Hindlimb muscle (tissue), 1 donor: ENCODE measurements at regions not wholly inside any gene's neighbourhood (a gene's known extent, or its start where the extent isn't known, plus 50 kb on each side); places are given as distances from the start of the nearest gene placed in this dataset.

Experiments used
- DNase-seq: peaks from one replicate; pipeline ENCODE4 v3.0.0-alpha.2; 2013

DNA sequence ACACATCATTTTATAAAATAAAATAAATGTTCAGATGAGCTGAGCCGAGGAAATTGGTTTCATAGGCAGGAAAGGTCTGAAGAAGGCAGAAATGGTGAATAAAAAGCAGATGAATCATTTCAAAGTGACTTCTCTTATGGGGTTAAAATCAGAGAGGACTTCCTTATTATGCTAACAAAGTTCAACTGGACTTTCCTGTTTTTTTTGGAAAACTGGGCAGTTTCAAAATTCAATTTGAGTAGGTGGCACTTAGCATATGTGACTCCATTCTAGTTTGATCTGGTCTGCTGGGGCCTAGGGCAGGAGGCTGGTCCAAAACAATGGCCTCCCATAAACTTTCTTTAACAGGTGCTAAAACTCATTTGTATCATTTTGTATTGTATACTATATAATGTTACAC is 1794.9 kb upstream of the TENM3 start:
- no peak for DNase-seq

GRCh38 chr4:180449395-180449956 is 1793.7 kb upstream of the TENM3 start:
- peak; percentile 14 for DNase-seq

DNA sequence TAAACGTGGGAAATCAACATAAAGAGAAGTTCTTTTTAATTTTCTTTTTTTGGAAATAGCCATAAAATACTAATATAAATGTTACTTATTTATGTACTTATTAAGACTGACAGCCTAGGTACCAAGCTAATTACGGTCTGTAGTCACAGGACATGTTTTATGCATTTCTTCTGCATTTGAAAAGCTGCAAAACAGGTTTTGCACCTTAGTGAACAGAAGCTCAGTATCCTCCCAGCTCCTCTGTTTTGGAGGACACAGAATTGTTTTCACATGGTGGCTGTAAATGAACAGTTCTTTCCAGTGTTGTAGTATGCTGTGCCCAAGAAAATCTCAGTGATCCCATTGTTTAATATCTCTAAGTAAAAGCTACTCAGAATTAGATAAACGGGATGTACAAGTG is 1788.0 kb upstream of the TENM3 start:
- DNase-seq = no peak

- DNase-seq = no peak
Observed at GRCh38 chr4:180456928-180457327, 1786.3 kb upstream of the TENM3 start.

DNA sequence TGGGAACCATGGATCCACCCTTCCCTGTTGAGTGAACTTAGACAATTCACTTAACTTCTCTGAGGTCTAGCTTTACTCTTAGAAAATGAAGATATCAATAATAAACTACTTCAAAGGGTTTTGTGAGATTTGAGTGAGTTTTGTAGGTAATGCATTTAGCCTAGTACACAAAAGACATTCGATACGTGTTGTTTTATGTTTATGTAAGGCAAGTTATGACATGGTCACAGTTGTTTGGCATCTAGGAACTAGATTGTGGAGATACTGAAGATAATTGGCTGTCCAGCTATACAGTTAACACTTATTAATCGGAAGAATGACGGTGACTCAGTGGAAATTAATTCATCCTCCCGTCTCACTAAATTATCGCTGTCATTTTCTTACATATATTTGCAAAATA is 1781.1 kb upstream of the TENM3 start:
- no peak for DNase-seq

DNA sequence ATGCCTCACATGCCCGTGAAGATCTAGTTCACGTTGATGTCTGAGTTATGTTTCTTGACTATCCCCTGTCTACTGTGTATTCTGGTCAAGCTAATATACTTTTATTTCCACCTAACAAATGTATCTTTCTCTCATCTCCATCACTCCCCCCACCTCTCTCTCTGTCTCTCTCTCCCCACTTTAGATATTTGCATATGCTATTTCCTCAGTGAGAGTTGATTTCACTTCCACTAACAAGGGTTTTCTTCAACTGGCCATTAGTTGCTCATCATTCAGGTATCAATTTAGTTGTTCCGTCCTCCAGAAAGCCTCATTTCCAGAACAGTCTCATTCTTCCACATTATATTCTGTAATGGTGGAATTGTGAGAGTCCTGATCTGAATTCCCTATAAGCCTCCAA is 1777.8 kb upstream of the TENM3 start:
- no peak for DNase-seq

GRCh38 chr4:180483036-180483435 is 1760.2 kb upstream of the TENM3 start:
- DNase-seq = no peak

GRCh38 chr4:180485407-180485806 is 1757.8 kb upstream of the TENM3 start:
- DNase-seq = no peak

GRCh38 chr4:180486342-180486741 is 1756.9 kb upstream of the TENM3 start:
- no peak for DNase-seq

- no peak for DNase-seq
Observed at GRCh38 chr4:180489787-180490186, 1753.4 kb upstream of the TENM3 start.

GRCh38 chr4:180491210-180491609 is 1752.0 kb upstream of the TENM3 start:
- no peak for DNase-seq

DNA sequence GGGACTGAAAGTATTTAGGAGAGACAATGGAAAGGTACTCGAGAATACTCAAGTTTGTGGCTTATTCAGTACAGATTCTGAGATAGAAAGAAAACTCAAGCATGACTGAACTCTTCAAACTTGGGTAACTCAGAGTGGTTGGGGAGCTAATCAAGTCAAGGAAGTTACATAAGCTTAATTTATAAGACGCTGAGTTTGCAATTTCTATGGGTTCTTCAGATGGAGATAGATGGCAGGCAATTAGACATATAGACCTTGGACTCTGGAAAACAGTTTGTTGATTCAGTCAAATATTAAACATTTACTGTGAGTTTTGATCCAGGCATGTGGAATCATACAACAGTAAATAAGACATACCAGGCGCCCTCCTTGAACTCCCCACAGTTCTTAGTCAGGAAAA is 1749.9 kb upstream of the TENM3 start:
- no peak for DNase-seq

DNA sequence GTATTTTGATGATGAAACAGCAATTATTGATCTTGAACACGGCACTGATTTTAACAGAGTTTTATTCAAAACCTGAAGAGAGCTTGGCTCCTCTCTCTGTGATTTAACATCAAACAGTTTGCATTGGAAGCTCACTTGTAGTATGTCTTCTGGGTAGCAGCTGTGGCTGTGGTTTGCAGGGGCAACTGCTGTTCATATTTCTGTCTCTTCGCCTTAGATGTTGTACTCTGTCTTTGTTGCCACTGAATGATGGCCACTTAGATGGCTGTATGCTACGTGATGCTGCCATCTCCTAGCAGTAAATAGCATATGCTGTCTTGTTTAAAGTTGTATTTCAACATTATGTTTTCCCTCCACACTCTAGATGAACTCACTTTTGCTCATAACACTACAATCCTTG is 1743.0 kb upstream of the TENM3 start:
- DNase-seq = no peak

- no peak for DNase-seq
Observed at GRCh38 chr4:180512801-180513475, 1730.3 kb upstream of the TENM3 start.

DNA sequence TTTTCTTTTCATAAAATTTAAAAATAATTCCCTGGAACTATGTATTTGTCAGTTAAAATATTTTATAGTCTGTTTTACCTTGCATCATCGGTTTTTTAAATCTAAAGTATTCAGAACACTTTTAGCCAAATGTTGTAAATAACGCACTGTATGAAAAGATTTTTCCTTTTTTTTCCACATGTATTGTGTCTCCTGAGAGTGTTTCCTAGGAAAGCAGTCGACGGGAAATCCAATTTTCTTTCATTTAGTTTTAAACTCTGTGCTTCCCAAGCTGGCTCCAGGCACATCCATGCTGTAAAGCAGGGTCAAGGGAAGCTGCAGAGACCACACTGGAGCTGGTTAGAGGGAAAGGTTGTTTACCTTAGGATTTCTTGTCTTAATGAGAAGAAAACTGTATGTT is 1724.3 kb upstream of the TENM3 start:
- no peak for DNase-seq

- DNase-seq = no peak
Observed at GRCh38 chr4:180521181-180521580, 1722.0 kb upstream of the TENM3 start.

DNA sequence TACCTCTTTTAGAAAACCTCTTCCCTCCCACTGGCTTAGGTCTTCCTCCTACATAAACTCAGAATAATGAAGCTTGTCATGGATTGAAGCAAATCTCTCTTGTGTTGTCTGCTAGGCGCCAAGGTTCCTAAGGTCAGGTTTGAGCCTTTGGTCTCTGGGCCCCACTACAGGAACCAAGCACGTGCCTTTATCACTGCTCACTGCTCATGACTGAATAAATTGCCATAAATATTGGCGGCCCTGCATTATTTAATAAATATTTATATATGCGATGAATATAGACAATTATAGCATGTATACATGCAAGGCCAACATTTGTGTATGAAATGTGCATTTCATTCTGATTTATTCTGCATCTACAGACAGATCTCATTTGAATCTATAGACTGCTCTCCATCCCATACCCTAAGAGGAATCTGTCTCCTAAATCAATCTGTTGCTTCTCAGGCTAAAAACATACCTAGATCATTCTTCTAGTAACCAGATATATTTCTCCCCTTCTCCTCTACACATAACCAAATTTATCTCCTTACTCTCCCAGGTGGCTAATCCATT is 1717.6 kb upstream of the TENM3 start:
- no peak for DNase-seq

- peak; percentile 50 for DNase-seq
Observed at GRCh38 chr4:180528003-180528402, 1715.2 kb upstream of the TENM3 start.

DNA sequence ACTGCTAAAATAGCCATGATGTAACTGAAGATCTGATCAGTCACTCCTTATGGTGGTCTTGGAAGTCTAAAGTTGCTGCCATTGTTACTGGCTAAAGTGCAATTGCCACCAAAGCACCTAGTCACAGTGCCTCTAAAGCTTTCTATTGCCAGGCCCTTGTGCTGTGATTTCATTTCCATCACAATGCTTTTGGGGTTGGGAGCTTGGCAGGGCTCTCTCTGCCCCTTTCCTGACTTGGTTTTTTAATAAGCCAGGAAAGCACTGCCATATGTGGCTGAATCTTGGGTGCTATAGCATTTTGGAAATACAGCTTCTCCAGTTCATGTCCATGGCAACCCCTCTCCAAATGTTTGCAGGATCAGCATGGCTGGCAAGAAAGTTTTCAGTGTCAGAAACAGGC is 1712.4 kb upstream of the TENM3 start:
- DNase-seq = no peak

DNA sequence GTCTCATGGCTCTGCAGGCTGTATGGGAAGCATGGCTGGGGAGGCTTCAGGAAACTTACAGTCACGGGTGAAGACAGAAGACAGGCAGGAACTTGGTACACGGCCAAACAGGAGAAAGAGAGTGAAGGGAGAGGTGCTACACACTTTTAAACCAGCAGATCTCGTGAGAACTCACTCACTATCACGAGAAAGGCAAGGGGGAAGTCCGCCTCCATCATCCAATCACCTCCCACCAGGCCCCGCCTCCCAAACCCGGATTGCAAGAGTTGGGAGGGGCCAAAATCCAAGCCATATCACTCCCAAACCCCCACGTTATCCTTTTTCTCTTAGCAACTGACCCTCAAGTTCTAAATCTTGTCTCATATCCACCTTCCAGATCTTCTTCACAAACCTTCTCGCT is 1710.5 kb upstream of the TENM3 start:
- no peak for DNase-seq

DNA sequence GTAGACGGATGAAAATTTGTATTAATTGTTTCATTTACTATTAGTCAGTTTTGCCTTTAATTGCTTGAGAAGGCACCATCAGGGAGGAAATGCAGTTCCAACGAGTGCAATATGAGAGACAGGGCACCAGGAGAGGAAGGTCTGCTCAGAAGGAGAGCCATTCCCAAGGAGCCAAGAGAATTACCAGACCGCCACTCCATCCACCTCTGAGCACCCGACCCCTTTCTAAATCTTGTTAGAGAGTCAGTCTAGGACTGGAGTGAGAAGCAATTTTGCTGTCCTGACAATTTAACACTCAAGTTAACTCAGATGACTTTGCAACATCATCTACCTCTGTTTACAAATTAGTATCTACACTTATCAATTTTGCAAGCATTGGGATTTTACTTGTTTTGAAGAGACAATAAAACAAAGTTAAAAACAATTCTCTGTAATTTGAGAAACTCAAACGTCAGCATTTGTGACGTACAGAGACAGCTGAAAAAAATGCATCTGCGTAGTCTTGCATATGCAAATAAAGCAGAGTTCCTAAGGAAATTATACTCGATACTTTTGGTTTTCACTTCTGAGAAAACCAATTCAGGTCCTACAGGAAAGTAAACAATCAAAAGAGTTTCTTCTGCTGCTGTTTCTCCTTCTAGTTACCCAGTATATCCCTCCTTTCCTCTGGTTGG is 1704.7 kb upstream of the TENM3 start:
- no peak for DNase-seq

DNA sequence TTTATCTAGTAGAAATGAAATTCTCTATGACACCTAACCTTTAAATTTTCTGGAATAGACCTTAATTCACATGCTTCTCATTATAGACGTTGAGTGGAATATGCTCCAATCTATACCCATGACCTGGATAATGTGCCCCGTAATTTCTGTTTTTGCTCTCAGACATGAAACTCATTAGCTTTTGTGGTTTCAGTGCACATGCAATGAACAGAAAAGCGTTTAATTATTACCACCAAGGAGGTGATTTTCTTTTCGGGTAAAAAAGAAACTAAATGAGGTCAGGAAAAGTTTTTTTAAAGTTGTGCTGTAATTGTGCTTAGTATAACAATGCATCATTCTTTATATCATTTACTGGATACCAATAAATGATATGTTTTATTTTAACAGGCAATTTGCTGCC is 1703.9 kb upstream of the TENM3 start:
- no peak for DNase-seq

DNA sequence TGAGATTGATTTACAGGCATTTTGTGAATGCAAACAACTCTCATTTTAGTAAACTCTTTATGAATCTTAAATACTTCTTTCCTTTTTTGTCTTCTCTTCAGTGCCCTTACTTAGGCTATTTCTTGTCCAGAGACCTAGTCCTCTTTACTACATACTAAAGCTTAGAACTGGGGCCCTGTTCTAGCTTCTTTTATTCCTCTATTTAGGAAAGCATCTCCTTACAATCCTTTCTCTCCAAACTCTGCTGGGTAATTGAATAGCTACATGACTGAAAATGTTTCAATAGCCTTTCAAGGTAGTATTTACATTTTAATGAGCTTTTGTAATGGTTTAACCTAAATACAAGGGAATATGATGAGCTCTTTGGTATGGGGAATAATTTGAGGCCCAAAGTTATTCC is 1701.5 kb upstream of the TENM3 start:
- DNase-seq = no peak
